OCI-M1 (cell line): ENCODE measurements at regions not wholly inside any gene's neighbourhood (a gene's known extent, or its start where the extent isn't known, plus 50 kb on each side); places are given as distances from the start of the nearest gene placed in this dataset.
A peak's percentile ranks its signal among the peaks of the same experiment; 100 is the strongest.
"Not testable (repeated sequence)": the region's sequence is repeated elsewhere in the genome, so short reads cannot be mapped to it uniquely, and the experiment has no call there.

ENCODE experiments used
- DNase-seq: peaks from one replicate; lab custom pipeline; 2025; lab: John Stamatoyannopoulos, UW

GRCh38 chr14:82587226-82587625, 1053.6 kb upstream of the SEL1L start:
- no peak for DNase-seq

- no peak for DNase-seq
Observed at GRCh38 chr14:82595466-82595865, 1061.8 kb upstream of the SEL1L start.

GRCh38 chr14:82602794-82603193, 1069.1 kb upstream of the SEL1L start:
- no peak for DNase-seq

DNA sequence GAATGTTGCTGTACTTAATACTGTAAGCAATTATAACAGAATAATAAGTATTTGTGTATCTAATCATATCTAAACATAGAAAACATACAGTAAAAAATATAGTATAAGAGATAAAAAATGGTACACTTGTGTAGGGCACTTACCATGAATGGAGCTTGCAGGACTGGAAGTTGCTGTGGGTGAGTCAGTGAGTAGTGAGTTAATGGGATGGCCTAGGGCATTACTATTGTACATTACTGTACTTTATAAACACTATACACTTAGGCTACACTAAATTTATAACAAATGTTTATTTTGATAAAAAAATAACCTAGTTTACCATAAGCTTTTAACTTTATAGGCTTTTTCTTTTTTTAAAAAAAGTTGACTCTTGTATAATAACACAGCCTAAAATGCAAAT, 1071.2 kb upstream of the SEL1L start:
- DNase-seq, result no peak

DNA sequence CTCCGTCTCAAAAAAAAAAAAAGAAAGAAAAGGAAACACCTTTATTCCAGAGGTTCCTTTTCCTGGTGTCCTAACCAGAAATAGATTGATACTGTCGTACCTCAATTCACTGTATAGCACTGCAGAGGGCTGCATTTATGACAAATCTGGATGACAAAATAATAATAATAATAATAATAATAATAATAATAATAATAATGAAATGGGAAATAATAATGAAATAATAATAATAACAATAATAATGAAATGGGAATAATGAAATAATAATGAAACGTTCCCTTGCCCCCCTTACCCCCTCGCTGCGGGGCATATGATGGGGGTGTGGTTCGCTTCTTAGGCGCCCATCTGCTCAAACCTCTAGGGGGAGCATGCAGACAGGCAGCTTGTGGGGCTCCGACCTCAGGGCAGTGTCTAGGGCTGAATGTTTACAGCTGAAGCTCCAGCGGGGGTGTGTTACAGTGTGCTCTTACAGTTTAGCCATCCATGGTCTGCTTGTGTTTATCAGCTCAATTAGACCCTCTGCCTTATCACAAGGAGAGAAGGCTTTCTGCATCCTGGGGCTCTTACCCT, 1088.3 kb upstream of the SEL1L start:
- DNase-seq, result peak; percentile 1

GRCh38 chr14:82626156-82627066, 1092.8 kb upstream of the SEL1L start:
- no peak for DNase-seq

- DNase-seq, result no peak
Observed at GRCh38 chr14:82635915-82636314, 1102.3 kb upstream of the SEL1L start.

- no peak for DNase-seq
Observed at GRCh38 chr14:82636426-82636825, 1102.8 kb upstream of the SEL1L start.

DNA sequence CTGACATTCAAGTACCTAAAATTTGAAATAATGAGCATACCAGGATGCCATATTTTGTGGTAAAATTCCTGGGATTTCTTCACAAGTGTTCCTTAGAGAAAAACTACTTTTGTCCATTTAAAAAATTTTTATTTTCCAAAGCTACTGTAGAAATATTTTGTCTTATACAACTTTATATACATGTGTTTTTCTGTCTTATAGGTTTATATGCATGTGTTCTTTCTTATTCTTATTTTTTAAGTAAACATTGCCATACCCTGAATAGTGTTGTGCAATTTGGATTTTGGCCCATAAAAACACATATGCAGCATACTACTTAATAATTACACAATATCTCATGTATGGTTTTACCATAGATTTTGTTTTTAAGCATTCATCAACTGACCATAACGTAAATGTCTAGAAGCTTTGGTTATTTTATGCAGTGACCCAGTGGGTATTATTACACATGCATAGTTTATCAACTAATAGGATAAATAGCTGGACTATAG, 1107.4 kb upstream of the SEL1L start:
- no peak for DNase-seq

- DNase-seq, result peak; percentile 84
Observed at GRCh38 chr14:82642425-82642824, 1108.8 kb upstream of the SEL1L start.

DNA sequence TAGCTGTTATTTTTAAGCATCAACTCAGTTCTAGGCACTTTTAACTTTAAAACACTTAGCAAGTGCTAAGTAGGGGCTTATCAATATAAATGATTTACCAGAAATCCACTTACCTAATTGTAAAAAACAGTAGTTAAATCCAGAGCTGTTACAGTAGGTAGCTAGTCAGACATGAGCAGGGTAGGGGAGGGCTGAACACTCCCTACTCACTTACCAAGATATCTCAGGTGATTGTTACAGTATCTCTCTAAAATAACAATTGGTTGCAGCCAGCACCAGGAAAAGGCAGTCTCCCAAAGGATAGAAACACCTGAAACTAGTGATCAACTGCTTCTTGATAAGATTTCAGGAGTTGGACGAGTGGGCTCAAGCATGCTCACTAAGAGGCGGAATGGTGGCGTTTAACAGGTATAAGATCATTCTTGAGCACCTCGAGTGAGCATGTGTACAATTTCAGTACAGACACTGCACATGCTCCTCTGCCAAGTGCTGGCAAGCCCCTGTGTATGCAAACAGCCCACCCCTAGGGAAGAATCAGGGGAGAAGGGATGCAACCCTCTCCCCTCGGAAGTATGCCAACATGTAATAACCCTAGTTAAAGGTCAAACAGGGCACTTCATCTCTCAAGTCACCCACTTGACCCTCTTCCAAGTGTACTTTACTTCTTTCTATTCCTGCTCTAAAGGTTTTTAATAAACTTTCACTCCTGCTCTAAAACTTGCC, 1113.6 kb upstream of the SEL1L start:
- DNase-seq, result no peak

DNA sequence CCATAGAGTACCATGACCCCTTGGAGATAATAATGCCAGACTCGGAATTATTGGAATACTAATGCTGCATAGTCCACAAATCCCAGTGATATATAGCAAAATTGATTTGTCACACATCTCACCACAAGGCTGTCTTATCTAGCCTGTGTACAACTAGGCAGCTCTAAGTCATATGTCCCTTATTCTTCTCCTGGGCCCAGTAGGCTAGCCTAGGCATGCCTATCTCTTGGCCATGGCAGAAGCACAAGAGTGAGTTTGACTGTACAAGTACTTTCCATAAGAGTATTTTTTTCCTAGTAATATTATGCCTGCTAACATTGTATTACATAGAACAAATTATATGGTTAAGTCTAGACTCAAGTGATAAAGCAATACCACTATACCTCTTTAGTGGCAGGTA, 1122.1 kb upstream of the SEL1L start:
- no peak for DNase-seq

GRCh38 chr14:82657186-82657675, 1123.6 kb upstream of the SEL1L start:
- no peak for DNase-seq

DNA sequence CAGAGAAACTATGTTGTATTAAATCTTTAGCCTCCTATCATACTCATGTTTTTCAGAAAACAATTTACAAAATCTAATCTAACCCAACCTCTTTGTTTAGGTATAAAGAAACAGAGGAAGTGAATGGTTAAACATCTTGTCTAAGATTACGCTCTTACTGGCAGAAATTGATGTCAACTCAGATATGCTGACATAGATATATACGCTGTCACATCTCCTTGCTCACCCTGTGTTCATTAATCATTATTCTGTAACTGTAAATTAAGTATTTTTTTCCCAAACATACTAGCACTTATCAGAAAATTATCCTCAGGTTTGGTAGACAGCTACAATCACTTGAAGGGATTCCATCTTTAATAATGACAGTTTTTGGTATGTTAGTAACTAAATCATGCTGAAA, 1127.6 kb upstream of the SEL1L start:
- no peak for DNase-seq

- DNase-seq, result no peak
Observed at GRCh38 chr14:82667006-82667405, 1133.4 kb upstream of the SEL1L start.

GRCh38 chr14:82667501-82667900, 1133.8 kb upstream of the SEL1L start:
- no peak for DNase-seq

DNA sequence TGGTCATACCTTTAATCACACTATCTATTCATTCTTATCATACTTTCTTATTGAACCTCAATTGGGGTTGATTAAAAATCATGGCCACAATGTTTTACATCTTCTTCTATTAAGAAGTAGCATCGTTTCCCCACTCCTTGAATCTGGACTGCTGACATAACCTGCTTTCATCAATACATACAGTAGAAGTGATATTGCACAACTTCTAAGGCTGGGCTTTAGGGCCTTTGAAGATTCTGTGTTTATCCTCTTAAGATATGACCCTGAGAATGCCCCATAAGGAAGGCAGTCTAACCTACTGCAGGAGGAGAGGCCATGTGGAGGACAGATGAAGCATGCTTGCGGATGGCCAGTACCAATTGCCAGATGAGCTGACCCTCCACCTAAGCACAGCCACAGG, 1142.8 kb upstream of the SEL1L start:
- DNase-seq, result no peak

DNA sequence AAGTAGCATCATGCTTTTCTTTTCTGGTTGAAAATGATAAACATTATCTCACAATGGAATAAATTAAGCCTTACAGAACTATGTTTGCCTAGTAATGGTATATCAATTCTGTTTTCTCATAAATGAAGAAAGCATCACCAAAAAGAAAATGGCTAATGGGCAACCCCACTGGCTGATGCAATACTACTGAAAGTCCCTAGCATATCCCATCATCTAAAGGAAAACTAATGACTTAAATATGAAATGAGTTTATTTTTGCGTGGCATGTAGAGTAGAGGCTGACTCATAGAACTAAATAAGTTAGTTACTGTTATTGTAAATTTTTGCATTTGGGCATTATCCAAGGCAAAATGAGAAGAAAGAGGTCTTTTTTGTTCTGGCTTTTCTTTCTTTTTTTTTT, 1156.3 kb upstream of the SEL1L start:
- DNase-seq, result peak; percentile 49

DNA sequence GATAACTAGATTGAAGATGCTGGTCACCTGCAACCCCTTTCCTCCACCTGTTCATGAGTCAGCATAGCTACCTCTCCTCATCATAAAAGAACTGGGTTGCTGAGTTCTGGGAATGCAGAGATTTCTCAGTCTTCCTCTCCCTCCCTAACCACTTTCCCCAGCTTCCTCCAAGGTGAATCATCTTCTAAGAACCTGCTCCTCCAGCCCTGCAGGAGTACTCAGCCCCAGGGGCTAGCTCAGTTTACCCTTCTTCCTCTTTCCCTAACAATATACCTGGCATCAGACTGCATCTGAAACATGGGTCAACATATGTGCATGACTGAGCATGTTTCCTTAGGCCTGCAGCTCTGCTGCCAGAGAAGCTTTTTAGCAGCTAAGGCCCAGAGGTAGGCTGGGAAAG, 1157.5 kb upstream of the SEL1L start:
- not testable (repeated sequence) for DNase-seq

DNA sequence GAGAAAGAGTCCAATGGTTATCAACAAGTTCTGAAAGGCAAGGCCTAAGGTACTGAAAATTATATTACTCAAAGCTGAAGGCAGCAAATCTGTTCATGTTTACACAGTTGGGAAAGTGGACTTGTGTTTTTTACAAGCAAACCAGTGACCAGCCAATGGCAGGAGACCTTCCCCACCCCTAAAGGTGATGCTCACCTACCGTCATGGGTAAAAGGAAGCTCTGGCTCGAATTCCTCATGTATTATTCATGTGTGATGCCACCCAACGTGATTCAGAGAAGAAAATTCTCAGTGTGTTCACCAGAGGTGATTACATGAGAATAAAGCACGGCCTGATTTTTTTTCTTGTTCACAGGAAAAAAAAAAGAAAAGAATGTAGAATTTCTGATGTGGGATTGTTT, 1161.2 kb upstream of the SEL1L start:
- no peak for DNase-seq

- DNase-seq, result no peak
Observed at GRCh38 chr14:82704218-82704617, 1170.6 kb upstream of the SEL1L start.

DNA sequence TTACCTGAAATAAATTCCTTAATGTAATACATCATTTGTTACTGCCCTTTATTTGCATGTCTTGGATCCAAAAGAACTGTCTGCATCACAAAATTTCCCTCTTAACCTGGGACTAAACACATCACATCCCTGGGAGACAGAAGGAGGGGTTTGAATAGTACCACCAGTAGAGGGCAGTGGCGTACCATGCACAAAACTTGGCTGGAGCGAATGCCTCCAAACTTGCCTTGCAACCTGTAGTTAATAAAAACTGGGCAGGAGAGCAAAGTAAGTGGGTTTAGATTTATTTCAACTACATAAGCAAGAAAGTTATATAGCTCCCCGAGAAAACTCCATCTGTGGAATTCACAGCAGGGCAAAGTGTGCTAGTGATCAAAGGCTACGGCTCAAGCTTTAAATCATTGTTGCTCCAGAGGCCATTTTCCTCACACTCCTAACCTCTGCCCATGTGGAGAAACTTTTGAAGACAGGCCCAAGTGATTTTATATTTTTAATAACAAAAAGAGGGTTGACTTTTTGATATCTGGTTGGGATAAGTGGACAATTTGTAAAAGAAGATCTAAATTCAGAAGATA, 1176.7 kb upstream of the SEL1L start:
- DNase-seq, result peak; percentile 72
